HuH-7 (cell line): ENCODE measurements at regions not wholly inside any gene's neighbourhood (a gene's known extent, or its start where the extent isn't known, plus 50 kb on each side); places are given as distances from the start of the nearest gene placed in this dataset.
"Not testable (repeated sequence)": the region's sequence is repeated elsewhere in the genome, so short reads cannot be mapped to it uniquely, and the experiment has no call there.

Experiments used
- DNase-seq: peaks from one replicate; pipeline ENCODE4 v3.0.0; 2011; ENCODE audit warnings: low spot score

DNA sequence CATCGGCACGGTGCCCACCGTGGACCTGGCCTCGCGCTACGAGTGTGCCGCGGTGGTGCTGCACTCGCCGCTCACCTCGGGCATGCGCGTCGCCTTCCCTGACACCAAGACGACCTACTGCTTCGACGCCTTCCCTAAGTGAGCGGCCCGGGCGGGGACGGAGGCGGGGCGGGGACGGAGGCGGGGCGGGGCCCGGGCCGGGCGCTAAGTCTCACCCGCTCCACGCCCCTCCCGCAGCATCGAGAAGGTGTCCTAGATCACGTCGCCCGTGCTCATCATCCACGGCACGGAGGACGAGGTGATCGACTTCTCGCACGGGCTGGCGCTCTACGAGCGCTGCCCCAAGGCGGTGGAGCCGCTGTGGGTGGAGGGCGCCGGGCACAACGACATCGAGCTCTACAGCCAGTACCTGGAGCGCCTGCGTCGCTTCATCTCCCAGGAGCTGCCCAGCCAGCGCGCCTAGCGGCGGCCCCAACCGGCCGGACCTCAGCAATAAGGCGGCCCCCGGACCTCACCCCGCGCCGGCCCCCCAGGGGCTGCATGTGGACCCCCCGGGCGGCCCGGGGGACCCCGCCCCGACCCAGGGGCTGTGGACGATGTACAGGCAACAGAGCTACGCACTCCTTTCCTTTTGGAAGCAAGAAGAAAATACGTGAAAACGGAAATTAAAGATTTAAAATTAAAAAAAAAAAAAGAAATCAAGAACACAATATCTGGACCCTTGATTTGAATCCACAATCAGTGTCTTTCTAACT lies 198.8 kb downstream of the USP22 start:
- not testable (repeated sequence) for DNase-seq

- DNase-seq = not testable (repeated sequence)
Measured at GRCh38 chr17:20848869-20849443, 193.9 kb downstream of the USP22 start.

DNA sequence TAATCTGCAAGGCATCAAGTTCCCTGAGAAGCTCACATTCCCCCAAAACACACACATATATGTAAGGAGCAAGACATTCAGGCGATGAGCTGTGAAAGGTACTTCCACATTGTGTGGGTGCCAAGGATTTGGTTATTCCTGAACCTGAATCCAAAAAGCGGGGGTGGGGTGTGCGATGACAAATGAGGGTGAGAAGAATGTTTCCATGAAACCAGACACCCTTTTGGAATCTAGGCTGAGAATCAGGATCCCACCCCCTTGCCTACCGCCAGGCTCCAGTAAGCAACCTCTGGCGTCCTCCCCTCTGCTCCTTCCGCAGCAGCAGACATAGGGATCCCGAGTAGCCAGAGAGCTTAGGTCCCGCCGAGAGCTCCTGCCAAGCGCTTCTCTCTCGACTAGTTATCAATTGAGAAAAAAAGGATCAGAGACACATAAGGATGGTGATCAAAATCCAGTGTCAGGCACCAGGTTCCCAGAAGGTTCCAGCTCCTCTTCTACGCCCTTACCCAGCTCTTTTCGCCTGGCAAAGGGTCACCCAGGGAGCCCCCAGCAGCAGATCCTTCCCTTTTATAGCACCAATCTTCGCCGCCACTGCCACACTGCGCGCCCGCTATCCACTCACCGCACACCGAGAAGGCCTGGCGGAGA lies 191.1 kb downstream of the USP22 start:
- DNase-seq = not testable (repeated sequence)

DNA sequence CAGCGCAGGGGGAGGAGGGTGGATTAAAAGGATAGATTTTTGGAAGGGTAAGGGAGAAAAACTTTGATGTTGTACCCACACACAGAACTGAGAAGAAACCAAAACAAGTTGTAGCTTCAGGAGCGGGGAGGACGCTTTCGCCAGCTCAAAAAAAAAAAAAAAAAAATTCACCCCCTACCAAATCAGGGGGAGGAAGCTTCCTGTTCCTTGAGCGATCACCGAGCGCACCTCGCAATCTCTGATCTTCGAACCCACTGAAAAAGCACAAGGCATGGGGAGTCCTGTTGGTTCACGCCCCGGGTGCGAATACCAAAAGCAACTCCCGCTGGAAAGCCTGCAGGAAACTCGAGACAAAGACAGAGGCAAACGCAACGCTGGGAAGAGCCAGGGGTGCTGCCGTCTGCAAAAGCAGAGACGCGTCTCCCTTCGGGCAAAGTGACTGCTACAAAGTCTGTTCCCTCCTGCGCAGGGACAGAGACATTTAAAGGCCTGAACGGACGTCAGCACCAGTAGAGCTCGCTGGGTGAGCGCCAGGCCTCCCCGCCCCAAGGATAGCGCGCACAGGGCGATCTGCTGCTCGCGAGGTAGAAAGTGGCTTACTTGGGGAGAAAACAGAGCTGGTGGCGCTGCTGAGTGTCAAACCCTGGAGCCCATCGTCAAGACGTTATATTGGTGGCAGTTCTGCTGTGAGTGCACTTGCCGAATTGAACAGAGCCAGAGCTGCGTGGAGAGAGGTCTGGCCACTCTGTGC lies 190.4 kb downstream of the USP22 start:
- DNase-seq = no peak

DNA sequence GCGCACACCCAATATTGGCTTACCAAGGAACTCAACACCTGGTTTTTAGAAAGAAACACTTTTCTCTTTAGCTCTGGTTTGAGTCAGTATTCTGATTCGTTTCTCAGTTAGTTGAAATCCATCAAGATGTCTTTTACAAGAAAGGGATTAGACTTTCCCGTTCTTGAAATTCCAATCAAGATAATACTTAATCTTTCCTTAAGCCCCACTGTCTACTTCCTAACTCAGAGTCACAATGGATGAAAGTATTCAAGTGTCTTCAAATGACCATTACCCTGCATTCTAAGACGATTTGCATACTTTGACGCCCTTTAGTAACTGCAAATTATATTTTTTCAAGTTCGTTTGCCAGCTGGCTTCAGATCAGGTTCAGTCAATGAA lies 189.8 kb downstream of the USP22 start:
- no peak for DNase-seq

DNA sequence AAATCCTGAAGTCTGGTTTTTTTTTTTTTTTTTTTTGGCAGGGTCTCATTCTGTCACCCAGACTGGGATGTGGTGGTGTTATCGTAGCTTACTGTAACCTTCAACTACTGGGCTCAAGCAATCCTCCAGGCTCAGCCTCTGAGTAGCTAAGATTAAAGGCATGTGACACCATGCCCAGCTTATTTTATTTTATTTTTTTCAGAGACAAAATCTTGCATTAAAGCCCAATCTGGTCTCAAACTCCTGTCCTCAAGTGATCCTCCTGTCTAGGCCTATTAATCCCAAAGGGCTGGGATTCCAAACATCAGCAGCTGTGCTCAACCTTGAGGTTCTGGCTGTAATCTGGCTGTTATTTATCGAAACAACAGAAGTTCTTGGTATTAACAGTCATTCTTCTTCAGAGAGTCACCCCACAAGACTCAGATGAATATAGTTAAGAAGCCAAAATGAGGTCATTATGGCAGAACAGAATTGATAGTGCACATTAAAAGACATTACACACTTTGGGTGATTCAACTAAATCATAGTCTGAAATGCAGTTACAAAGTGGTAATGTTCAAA lies 186.8 kb downstream of the USP22 start:
- DNase-seq = not testable (repeated sequence)

GRCh38 chr17:20866444-20867209 lies 176.2 kb downstream of the USP22 start:
- DNase-seq = not testable (repeated sequence)

DNA sequence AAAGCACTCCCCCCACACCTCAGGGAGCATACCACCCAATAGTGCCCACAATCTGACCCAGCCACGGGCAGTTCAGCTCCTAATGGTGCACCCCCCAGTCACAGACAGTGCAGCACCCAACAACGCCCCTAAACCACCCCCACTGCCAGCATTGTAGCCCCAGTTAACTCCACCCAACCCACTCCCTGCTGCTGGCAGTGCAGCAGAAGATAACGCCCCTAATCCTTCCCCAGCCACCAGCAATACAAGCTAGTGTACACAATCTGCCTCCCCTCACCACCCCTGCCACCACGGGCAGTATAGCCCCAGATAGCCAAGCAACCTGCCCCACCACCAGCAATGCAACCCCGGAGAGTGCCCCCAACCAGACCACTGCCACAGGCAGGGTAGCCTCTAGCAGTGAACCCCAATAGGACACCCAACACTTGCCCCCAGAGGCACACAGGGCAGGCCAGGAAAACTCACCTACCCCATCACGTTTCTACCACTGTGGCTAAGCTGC lies 175.3 kb downstream of the USP22 start:
- DNase-seq = not testable (repeated sequence)

GRCh38 chr17:20867938-20868661 lies 174.7 kb downstream of the USP22 start:
- DNase-seq = not testable (repeated sequence)

GRCh38 chr17:20868662-20869007 lies 174.2 kb downstream of the USP22 start:
- DNase-seq = not testable (repeated sequence)

DNA sequence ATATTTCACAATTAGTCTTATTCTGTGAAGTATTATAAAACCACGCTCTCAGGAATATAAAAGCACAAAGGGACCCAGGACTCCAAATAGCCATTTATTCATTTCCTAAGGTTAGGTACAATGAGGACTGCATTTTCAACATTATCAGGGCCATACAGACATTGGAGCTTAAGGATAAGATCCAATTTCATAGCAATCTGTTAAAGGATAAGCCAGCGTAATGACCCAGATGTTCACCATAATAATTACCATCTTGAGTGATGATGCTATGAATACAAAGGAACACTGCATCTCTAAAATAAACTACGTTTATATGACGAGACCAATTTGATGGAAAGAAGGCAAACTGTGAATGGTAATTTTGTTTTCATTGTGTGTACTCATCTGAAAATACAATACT lies 169.6 kb downstream of the USP22 start:
- DNase-seq = not testable (repeated sequence)

DNA sequence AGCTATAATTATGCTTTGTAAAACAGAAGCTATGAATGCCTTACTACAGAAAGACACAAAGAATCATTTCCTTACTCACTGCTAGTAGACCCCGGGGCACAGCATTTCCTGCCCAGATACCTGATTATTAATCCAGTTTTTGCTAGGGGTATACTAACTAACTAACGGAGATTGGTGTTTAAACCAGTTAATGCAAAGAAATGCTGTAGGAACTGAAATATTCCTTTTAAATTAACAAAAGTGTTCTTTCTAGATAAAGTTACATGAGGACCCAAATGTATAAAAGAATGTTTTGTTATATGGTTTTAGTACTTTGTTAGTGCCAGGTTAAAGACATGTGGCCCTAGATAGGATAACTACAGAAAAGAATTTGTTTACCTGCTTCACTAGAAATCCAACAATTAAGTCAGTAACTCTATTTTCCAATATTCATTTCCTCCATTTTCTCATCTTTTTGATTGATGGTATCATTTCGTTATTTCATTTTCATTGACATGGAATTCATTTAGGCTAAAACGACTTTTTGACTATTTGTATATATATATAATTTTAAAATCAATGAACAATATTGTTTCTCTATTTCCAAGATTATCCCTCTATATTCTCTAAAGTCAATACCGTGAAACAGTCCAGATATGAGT lies 169.0 kb downstream of the USP22 start:
- not testable (repeated sequence) for DNase-seq

- DNase-seq = not testable (repeated sequence)
Measured at GRCh38 chr17:20877384-20877783, 165.4 kb downstream of the USP22 start.

DNA sequence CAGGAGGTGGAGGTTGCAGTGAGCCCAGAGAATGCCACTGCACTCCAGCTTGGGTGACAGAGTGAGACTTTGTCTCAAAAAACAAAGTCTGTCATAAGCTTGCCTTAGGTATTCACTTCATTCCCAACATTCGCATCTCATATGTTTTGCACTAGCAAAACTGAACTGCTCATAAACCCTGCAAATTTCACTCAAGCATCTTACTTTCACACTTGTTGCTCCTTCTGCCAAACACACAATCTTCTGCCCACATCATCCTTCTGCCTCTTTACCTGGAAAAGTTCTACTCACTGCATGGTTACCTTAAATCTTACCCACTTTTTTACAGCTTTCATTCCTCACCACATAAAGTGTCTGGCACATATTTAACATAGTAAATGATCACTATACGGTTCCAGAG lies 152.5 kb downstream of the USP22 start:
- DNase-seq = no peak

DNA sequence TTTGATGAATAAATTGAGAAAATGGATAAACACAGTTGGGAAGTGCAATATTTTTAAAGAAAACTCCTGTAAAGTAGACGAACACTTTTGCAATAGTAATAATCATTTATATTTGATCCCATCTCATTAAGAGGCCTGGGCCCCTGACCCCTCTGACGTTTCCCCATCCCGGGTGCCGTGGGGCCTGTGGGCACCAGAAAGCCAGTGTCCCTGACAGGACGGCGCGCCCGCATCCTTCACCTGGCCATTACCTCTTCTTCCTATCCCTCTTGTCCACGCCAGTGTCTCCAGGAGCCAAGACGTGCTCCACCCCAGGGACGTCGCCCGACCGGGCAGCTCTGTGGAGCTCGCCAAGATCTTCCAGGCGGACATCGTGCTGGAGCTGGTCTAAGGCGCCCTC lies 147.4 kb downstream of the USP22 start:
- not testable (repeated sequence) for DNase-seq

DNA sequence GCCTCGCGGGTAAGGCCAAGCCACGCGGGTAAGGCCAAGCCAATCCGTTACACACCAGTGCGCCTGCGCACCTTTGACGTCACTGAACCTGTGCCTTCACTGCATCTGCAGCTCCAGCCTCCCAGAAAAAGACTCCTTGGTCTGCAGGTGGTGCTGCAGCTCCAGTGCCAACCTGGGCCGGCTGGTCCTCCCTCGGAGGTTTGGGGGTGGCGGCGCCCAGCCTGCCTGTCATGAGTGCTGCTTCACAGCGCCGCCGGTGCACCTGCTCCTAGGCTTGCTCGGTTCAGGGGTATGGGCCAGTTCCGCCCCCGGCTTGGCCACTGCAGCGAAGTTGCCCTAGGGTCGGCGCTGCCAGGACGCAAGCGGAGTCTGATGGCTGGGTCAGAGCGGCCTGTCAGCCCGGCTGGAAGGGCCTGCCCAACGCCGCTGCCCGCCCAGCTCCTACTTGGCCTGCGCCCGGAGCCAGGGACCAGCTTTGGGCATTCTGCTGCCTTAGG lies 146.6 kb downstream of the USP22 start:
- no peak for DNase-seq

DNA sequence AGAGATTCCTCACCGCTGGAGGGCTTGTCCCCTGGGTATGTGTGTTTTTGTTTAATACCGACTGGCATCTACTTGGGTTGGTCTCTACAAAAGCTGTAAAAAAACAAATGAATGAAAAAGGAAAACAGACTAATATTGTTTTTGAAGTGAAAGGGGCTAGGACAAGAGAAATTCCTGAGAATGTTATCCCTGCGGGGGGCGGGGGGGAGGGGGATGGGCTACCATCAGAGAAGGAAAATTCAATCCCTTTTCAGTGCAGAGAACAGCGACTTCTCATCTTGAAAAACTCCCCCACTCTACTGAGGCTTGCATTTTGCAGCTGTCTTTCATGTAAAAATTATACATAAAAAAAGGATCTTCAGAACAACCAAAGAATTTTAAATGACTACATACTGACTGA lies 144.1 kb downstream of the USP22 start:
- not testable (repeated sequence) for DNase-seq

- DNase-seq = not testable (repeated sequence)
Measured at GRCh38 chr17:20902496-20902895, 140.3 kb downstream of the USP22 start.

- DNase-seq = not testable (repeated sequence)
Measured at GRCh38 chr17:20903549-20903948, 139.3 kb downstream of the USP22 start.
